HG03095 (cell line): ENCODE measurements at regions not wholly inside any gene's neighbourhood (a gene's known extent, or its start where the extent isn't known, plus 50 kb on each side); places are given as distances from the start of the nearest gene placed in this dataset.

ENCODE experiments used
- ATAC-seq: cut with Tn5 transposase; IDR thresholded peaks from one replicate; pipeline ENCODE4 v1.9.1; 2021; ENCODE audit warnings: moderate library complexity; ENCODE audit not compliant: unreplicated experiment

DNA sequence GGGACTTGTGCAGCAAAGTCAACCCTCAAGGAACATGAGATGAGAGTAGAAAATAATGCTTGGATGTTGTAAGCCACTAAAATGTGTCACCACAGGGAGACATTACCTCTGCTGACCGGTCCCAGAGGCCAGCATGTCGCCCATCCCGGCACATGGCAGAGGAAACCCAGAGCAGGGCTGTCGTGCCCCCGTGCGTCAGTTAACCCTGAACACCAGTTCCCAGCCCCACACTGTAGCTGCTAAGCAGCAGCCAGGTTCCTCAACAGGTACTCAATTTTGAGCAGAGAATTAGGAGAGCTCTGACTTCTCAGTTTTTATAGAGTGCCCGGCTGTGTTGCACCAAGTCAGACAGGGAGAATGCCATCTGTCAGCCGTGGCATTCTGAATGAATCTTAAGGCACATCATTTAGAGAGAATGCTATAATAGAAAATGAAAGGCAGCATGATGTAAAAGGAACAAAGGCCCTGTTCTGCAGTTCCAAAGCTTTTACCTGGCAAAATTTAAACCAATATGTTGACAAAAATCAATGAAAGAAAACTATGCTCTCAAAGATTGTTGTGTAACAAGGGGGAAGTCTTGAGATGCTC is 307.9 kb downstream of the METTL4 start:
- ATAC-seq: no peak

DNA sequence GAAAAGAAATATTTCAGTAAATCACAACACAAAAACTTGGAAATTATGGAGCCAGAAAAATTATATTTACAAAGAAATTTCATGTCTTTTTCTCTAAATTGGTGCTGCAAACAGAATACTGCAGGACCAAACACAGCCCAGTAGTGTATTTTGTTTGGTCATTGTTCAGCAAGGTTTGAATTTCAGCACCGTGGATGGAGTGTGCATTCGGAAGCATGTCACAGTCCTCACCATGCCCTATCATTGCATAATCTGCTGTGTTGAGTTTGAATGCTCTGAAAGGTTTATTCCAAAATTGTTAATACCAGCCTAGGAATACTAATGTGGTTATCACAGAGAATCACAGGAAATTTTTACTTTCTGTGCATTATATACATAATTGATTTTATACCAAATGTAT is 296.7 kb downstream of the METTL4 start:
- ATAC-seq: no peak

DNA sequence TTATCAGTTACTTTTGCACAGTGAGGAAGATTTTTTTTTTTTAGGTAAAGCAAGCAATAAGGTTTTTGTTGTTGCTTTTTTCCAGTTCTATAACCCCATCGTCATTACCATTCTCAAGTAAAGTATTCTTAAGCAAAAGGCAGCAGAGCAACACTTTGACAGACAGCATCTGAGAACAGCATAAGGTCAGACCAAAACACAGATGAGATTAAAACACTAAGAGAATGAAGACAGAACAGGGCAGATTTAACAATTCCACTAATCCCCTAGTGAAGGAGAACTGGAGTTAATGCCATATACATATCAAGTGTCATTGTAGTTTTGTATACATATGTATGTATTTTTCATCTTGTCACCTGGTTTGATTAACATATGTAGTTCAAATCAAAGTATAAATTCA is 290.2 kb downstream of the METTL4 start:
- no peak for ATAC-seq

DNA sequence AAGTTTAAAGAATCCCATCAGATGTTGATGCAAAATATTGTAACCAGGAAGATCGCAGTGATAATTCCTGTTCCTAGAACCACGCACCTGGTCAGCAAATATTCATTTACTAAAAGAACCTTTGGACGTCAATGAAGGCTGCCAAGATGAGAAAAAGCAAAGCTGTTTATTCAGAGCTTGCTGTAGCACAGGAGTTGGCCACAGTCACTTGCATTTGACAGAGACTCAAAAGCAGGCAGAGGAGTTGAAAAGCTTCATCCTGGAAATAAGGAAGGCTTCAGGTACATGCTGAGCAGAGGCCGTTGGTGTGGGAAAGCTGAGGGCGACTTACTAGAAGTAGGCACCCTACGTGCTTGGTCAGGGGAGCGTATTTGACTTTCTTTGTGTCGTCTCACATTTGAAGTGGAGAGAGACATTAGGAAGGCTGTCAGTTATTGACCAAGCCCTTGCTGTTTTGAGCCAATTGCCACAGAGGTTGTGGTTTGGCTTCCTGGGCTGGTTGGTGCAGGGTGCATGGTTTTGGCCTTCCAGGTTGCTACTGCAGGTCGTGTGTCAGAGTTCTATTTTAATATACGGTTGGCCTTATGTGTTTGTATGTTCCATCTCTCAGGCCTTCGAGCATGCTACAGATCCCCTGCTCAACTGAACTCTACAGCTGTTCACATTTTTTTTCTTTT is 289.6 kb downstream of the METTL4 start:
- ATAC-seq: no peak

DNA sequence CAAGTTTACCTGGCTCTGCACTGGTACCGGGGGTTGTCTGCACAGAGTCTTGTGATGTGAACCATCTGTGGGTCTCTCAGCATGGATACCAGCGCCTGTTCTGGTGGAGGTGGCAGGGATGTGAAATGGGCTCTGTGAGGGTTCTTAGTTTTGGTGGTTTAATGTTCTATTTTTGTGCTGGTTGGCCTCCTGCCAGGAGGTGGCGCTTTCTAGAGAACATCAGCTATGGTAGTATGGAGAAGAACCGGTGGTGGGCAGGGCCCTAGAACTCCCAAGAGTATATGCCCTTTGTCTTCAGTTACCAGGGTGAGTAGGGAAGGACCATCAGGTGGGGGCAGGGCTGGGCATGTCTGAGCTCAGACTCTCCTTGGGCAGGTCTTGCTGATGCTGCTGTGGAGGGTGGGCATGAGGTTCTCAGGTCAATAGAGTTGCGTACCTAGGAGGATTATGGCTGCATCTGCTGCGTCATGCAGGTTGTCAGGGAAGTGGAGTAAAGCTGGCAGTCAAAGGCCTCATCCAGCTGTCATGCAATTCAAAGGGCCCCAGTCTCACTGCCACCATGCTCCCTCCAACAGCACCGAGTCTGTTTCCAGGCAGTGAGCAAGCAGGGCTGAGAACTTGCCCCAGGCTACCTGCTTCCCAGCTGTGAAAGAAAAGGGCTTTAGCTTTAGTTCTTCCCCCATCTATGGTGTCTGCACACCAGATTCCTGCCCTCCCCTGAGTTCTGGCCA is 278.0 kb downstream of the METTL4 start:
- ATAC-seq: no peak

DNA sequence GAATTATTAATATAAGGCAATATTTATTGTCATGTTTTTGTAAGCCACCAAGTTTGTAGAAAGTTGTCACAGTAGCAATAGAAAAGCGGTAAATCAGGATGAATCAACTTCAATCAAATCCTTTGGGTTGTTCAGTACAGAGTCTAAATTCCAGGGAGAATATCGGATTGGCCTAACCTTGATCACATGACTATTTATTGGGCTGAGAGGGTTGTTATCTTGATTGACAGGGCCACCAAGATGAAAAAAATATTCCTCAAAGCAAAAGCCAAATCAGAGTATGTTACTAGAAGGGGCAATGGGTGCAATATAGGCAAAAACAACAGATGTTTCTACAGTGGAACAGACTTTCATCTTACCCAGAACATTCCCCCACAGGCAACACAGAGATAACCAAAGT is 270.0 kb downstream of the METTL4 start:
- ATAC-seq: no peak

DNA sequence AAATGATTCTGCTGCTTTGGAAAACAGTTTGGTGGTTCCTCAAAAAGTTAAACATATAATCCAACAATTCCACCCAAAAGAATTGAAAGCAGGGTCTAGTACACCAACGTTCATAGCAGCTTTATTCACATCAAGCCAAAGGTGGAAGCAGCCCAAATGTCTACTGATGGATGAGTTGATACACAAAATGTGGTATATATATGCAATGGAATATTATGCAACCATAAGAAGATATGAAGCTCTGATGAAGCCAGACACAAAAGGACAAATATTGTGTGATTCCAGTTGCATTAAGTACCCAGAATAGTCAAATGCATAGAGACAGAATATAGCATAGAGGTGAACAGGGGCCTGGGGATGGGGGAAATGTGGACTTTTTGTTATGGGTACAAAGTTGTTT is 269.3 kb downstream of the METTL4 start:
- no peak for ATAC-seq

DNA sequence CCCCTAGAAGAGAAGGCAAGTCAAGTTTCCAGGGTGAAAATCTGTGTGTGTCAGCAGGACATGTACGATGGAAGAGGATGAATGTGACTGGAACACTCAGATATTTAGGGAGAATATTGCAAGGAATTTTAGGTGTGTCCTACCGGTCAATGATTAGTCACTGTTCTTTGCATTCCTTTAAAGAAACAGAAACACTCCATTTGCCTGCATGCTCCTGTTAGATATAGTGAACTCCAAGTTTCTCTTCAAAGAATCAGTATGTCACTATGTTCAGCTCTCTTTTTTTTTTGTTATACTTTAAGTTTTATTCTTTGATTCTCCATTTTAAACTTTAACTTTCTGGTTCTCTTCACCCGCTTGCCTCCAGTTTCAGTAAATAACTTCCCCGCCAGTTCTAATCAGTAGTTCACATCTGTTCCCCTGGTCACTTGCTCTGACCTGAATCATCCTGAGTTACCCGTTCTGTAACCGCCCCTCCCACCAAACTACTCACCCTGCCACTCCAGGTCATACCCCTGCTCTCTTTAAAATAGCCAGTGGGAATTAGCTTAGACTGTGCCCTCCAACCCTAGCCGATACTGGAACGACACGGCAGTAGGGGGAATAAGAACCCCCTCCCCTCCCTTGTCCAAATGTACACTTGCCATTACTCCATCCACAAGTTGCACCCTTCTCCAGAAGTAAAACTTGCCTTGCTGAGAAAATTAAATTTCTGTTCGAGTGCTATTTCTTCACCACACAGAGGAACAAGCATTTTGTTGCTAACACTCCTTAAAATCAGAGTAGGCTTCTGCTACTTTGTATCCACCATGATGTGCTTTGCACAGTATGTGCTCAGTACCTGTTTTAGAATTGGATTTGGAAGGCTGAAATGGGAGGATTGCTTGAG is 268.4 kb downstream of the METTL4 start:
- no peak for ATAC-seq

DNA sequence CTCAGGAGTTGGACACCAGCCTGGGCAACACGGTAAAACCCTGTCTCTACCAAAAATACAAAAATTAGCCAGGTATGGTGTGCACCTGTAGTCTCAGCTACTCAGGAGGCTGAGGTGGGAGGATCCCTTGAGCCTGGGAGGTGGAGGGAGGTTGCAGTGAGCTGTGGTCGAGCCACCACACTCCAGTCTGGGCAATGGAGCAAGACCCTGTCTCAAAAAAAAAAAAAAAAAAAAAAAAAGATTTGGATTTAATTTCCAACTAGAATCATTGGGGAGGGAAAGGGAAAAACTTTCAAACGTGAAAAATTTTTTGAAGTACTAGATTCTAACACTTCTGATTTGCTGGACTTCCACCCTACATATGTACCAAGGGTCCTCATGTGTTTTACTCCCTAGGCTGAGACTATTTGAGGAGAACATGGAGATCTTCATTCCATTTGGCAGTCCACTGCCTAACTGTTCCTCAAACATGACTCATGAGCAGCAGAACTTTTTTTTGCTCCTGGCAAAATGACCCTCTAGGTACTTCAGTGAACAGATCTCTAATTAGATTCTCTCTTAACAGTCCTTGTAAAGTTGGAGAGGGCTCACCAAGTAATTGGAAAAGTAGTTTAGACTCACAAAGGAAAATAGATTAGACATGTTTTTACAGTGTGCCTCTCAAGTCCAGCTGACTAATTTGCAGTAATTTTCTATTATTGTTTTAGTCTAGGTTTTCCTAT is 267.6 kb downstream of the METTL4 start:
- ATAC-seq: no peak

DNA sequence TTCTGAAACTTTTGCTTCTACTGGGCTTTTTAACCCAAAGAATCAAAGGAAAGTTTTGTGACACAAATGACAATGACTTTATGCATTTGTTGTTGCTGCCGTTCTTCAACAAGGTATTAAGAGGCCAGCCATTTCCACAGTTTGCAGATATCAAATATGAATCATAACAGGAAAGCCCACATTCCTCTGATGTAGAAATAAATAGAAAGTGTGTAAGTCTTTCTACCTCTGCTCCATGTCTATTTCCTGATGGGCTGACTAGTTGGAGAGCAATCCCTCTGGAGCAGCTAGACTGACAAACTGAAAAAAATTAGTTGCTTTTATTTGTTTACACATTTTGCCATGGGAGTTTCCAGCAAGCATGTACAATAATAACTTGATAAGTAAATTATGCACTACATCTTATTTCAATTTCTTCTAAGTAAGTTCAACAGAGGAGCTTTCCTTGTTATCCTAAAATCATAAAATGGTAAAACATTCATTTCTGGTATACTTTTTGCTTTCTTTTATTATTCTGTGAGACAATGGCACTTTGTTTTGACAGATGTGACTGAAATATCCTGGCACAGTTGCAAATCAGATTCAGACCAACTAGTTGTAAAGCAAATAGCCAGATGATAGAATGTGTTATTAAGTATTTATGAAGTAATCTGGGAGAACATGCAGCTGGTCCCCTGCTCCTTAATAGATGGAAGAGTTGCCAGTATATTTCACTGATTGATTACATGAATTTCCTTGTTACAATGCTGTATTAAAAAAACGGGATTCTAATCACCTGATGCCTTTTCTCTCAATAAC is 266.7 kb downstream of the METTL4 start:
- no peak for ATAC-seq

DNA sequence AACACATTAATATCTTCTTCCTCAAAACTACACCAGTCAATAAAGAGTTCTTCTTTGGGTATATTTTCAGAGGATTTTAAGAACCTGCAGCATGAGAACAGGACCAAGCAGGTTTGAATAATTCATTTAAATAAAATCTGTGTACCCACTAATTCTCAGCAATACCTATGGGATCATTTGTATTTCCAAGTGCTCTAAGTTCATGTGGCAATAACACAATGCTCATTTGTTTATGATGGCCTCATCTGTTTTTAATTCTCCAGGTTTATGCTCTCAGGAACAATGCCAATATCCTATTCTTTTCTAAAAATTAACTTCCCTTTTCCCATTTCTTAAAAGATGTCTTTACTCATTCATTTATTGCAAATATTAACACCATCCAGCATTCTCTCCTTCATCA is 264.7 kb downstream of the METTL4 start:
- ATAC-seq: no peak

DNA sequence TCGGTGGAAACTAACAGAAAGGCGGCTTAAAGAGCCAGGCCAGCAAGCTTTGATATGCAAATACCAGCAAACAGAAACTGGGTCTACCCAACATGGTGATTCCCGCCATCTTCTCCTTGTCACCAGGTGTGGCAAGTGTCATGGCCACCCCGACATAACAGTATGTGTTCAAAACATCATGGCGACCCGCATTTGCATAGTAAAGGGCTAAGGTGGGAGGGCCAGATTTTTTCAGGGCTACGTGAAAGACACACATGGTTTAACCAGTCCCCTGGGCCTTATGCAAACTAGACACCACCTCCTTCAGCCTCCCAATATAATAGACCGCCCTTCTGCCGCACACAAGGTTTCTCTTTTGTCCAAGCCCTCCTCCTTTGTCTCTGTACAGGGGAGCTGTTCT is 260.4 kb downstream of the METTL4 start:
- ATAC-seq: no peak

DNA sequence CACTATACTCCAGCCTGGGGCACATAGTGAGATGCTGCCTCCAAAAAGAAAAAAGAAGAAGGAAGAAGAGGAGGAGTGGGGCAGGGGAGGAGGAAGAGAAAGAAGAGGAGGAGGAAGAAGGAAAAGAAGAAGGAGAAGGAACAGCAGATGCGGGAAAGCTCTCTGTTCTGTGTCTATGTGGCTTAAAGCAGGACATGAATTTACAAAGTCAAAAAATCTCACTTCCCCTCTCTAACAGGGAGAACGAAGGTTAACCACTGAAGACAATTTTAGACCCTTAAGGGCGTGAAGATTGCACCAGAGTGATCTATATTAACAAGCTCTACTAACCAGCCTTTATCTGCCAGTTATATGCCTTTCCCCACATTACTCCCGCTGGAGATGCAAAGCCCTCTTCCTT is 258.9 kb downstream of the METTL4 start:
- ATAC-seq: no peak

DNA sequence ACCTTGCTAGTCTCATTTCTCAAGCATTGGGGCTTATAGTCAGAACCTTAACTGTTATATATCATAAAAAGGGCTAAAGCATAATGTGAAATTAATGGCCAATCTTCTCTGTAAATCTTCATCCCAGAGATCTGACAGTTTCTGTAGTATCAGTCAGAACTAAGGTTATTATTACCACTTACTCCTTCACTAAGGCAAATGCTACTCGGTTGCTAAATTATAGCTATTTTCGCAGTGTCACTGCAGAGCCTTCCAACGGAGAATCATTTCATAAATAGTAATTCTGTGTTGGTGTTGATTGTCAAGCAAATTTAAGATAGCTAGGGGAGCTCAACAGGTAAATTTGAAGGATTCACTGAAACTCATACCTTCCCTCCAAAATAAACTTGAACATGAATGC is 258.0 kb downstream of the METTL4 start:
- no peak for ATAC-seq

DNA sequence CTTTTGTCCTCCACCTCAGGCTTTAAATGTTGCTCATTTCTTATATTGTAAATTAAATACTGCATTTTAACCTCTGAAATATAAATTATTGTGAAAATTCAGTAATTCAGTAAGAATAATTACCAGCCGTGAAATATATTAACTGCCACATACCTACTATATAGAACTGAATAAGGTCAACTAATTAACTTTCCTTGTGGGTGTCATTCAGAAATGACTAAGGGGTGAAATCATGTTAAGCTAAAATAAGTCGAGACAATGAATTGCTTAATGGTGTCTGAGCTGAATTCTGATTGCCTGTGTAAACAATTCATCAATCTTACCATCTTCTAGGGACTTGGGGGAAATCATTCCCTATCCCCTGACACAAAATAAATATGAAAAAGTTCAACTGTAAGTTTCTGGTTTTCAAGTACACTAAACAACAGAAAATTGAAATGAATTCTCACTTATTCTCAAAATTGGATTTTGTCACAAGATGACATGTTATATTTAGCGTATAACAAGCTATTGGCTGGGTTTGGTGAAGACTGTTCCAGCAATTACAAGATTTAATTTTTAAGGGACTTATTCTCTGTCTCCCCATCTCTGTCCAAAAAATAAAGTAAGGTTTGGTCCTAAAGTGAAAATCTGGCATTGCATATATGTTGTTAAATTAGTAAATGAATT is 255.1 kb downstream of the METTL4 start:
- no peak for ATAC-seq

DNA sequence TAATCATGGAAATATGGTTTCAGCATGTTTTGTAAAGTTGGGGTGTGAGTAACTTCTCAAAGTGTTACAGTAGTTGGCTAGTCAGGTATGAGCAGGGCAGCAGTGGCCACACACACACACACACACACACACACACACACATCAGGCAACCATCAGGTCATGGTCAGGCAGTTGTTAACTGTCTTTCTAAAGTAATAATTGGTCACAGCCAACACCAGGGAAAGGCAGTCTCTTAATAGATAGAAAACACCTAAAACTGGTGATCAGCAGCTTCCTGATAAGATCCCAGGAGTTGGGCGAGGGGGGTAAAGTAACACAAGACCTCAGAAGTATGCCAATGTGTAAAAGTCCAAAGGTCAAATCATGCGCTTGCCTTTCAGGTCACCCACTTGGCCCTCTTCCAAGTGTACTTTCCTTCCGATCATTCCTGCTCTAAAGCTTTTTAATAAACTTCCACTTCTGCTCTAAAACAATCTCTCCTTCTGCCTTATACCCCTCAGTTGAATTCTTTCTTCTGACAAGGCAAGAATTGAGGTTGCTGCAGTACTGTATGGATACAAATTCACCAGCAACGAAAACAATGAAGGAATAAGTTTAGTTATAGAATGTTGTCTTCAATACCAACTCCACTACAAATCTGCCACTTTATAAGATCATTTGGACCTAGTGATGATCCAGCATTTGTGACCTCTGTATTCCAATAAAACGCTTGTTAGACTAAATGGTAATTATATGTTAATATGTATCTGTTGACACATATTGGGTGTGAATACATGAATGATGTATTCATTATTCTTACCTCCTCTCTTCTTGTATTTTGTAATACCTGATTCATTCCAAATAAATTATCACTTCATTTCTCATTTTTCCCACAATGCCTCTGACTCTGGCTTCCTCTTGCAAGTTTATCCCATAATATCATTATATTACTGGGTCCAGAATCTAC is 254.3 kb downstream of the METTL4 start:
- no peak for ATAC-seq

DNA sequence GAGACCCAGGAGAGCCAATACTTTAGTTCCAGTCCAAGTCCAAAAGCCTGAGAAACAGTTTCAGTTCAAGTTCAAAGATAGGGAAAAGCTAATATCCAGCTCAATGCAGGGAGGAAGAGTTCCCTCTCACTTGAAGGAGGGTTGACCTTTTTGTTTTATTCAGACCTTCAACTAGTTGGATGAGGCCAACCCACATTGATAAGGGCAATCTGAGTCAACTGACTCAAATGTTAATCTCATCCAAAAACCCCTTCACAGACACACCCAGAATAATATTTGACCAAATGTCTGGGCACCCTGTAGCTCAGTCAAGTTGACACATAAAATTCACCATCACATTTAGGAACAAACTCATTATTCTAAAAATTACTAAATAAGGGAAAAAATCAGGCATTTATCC is 246.8 kb downstream of the METTL4 start:
- no peak for ATAC-seq

DNA sequence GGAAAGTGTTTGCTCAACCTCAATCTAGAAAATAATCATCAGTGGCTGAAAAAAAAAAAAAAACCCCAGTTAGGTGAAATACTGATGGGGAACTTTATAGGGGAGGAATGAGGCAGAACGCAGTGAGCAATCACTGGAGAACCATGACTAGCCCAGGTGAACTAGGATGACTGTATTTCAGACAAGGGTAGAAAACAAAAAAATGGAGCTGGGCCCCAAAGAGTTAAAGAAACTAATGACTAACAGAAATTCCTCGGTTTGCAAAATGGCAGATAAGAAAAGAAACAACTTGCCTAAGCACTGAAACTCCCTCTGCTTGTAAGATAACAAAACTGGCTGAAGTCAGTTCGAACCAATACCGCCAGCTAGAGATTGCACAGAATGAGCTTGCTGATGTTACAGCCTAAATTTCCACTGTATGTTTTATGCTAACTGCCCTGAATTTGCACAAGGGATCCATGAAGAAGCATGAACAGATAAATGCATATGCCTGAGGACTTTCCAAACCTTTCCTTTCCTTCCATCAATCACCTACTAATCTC is 245.9 kb downstream of the METTL4 start:
- ATAC-seq: no peak
